ENCODE measurements at regions not wholly inside any gene's neighbourhood (a gene's known extent, or its start where the extent isn't known, plus 50 kb on each side); places are given as distances from the start of the nearest gene placed in this dataset.

DNA sequence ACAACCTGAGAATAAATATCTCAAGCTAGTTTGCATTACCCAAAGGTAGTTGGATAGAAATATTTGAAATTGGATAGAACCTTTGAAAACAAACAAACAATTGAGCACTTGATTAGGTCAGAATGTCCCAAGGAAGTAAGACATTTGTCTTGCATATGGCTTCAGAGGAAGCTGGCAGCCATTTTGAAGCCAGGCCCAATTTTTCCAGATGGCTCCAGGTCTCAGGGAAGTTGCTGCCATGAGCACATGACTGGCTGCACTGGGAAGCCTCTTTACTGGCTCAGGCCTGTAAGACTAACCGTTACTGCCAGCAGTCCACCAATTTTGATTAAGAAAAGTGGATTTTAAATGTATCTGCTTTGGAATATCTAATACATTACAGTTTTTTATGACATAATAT lies 448.9 kb upstream of the DPH6 start:
- no peak for TF ChIP-seq POLR2AphosphoS5 (IDR thresholded peaks at IDR 0.05)
- no peak for TF ChIP-seq POLR2A (IDR thresholded peaks at IDR 0.05)
- TF ChIP-seq CTCF (IDR thresholded peaks at IDR 0.05) = no peak
- H3K4me3 ChIP-seq = no peak overlapping the region
- H3K36me3 ChIP-seq = no peaks in the 10 kb centered on the region
- 89% methylated on average over 1 of the region's 1 CpG for WGBS
- no peak for DNase-seq (ENCODE audit: low spot score)
- intact Hi-C loops (cut with DNase I) = no loop called here
- H3K27me3 ChIP-seq (replicated peaks; ENCODE audit: insufficient read depth) = no peaks in the 10 kb centered on the region
- no peak overlapping the region for H3K27ac ChIP-seq
- H3K9me3 ChIP-seq = no peaks in the 10 kb centered on the region
- H3K4me1 ChIP-seq (replicated peaks) = no peaks in the 10 kb centered on the region

- no peaks in the 10 kb centered on the region for H3K4me1 ChIP-seq (replicated peaks)
- intact Hi-C loops (cut with DNase I) = no loop called here
- no peak overlapping the region for H3K27ac ChIP-seq
- H3K9me3 ChIP-seq = no peaks in the 10 kb centered on the region
- WGBS = 35% methylated on average over 7 of the region's 7 CpGs
- H3K27me3 ChIP-seq (replicated peaks; ENCODE audit: insufficient read depth) = no peaks in the 10 kb centered on the region
- no peak for TF ChIP-seq CTCF (IDR thresholded peaks at IDR 0.05)
- no peak for TF ChIP-seq POLR2A (IDR thresholded peaks at IDR 0.05)
- TF ChIP-seq POLR2AphosphoS5 (IDR thresholded peaks at IDR 0.05) = no peak
- no peak overlapping the region for H3K4me3 ChIP-seq
- no peaks in the 10 kb centered on the region for H3K36me3 ChIP-seq
- DNase-seq (ENCODE audit: low spot score) = no peak
These were observed 453.0 kb upstream of the DPH6 start for GRCh38 chr15:35998663-35999602.

DNA sequence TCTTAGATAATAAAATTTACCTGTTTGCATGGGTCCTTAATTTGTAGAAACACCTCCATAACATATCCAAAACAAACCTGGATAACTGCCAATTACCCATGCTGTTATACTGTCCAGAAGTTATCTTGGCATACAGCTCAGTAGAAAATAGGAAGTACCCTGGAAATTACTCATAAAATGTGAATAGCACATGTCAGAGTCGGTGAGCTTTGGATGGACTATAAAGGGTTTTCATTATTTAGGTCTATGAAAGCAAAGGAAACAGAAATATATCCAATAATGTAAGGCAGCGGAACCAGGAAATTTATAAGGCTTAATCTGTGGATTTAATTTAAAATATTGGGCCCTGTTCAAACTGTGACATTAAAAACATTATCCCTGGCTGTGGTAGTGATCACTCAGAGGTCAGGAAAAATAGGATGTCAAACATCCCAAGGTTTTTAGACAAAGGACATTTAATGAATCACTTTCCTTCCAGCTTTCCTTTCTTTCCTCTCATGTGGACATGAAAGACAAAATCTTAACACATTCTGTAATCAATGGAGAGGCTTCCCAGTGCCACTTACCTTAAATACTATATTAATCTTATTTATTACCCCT lies 459.0 kb upstream of the DPH6 start:
- WGBS = 70% methylated on average over 2 of the region's 2 CpGs
- Histone ChIP-seq H3K27ac (no peak overlapping the region), H3K4me1 (replicated peaks) (no peaks in the 10 kb centered on the region), H3K9me3 (no peaks in the 10 kb centered on the region), H3K36me3 (no peaks in the 10 kb centered on the region), H3K4me3 (no peak overlapping the region), H3K27me3 (replicated peaks; ENCODE audit: insufficient read depth) (no peaks in the 10 kb centered on the region)
- TF ChIP-seq POLR2A (IDR thresholded peaks at IDR 0.05) = no peak
- TF ChIP-seq POLR2AphosphoS5 (IDR thresholded peaks at IDR 0.05) = no peak
- no peak for TF ChIP-seq CTCF (IDR thresholded peaks at IDR 0.05)
- intact Hi-C loops (cut with DNase I) = no loop called here
- DNase-seq (ENCODE audit: low spot score) = no peak

DNA sequence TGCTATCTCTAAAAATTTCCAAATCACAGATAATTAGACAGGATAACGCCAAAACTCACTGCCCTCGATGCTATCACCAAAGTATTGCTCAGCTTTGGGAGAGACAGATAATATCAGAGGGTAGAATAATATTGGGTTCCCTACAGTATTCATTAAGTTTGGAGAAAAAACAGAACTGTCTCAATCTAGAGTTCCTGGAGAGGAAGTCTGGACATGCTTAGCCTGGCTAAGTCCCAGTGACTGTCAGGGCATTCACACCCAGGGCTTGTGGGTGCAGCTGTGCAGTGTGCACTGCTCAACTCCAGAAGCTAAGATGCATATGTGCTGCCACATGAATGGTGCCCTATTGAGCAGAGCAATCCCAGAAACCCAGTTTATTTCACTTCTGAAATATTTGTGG lies 459.6 kb upstream of the DPH6 start:
- intact Hi-C loops (cut with DNase I) = no loop called here
- no peaks in the 10 kb centered on the region for H3K36me3 ChIP-seq
- no peaks in the 10 kb centered on the region for H3K9me3 ChIP-seq
- H3K27me3 ChIP-seq (replicated peaks; ENCODE audit: insufficient read depth) = no peaks in the 10 kb centered on the region
- no peak for TF ChIP-seq CTCF (IDR thresholded peaks at IDR 0.05)
- TF ChIP-seq POLR2A (IDR thresholded peaks at IDR 0.05) = no peak
- TF ChIP-seq POLR2AphosphoS5 (IDR thresholded peaks at IDR 0.05) = no peak
- no peaks in the 10 kb centered on the region for H3K4me1 ChIP-seq (replicated peaks)
- H3K27ac ChIP-seq = no peak overlapping the region
- WGBS = 75% methylated on average over 2 of the region's 2 CpGs
- no peak for DNase-seq (ENCODE audit: low spot score)
- no peak overlapping the region for H3K4me3 ChIP-seq

Data from prostate gland (tissue), 2 donors.